OCI-LY7 (cell line): ENCODE measurements at regions not wholly inside any gene's neighbourhood (a gene's known extent, or its start where the extent isn't known, plus 50 kb on each side); places are given as distances from the start of the nearest gene placed in this dataset.

Experiments used
- BruUV-seq: library from RNA; stranded (reverse); fragments of 400-500 nt; replicated peaks from 2 replicates; lab custom pipeline; 2021; lab: Mats Ljungman, UMichigan
- CTCF ChIA-PET: fragments of 300-600 bp; sonication (Branson Sonifier 250); formaldehyde crosslinking; loops from one replicate; lab custom pipeline; 2022; ENCODE audit warnings: antibody characterized with exemption; ENCODE audit not compliant: unreplicated experiment; lab: Charles Lee
- POLR2A ChIA-PET: fragments of 300-600 bp; sonication (Branson Sonifier 250); formaldehyde crosslinking; loops from one replicate; lab custom pipeline; 2022; ENCODE audit warnings: antibody characterized with exemption; lab: Charles Lee
- DNase-seq: peaks from one replicate; pipeline ENCODE4 v3.0.0-alpha.2; 2015; ENCODE audit warnings: low spot score
- H2AFZ ChIP-seq: fragments of 200-600 bp; sonication (generic), shearing (Covaris generic); 2 replicates; pipeline ENCODE4 v1.6.1; 2014; ENCODE audit warnings: mild to moderate bottlenecking, antibody characterized with exemption, low read length, moderate library complexity
- H3K27ac ChIP-seq: fragments of 200-600 bp; sonication (generic); 2 replicates; pipeline ENCODE4 v1.5.1; 2014; ENCODE audit warnings: mixed run types, low read depth, mild to moderate bottlenecking, moderate library complexity, low read length, inconsistent platforms; ENCODE audit not compliant: poor library complexity, severe bottlenecking
- H3K36me3 ChIP-seq: fragments of 200-600 bp; sonication (generic); 2 replicates; pipeline ENCODE4 v1.6.1; 2014; ENCODE audit warnings: mild to moderate bottlenecking, antibody characterized with exemption, low read length, moderate library complexity, mixed read lengths; ENCODE audit not compliant: insufficient read depth
- H3K4me1 ChIP-seq: fragments of 200-600 bp; sonication (generic); 2 replicates; pipeline ENCODE4 v1.5.1; 2014; ENCODE audit warnings: mild to moderate bottlenecking, low read length; ENCODE audit not compliant: insufficient read depth, poor library complexity, severe bottlenecking
- H3K4me2 ChIP-seq: fragments of 200-600 bp; sonication (generic); 2 replicates; pipeline ENCODE4 v1.6.1; 2014; ENCODE audit warnings: mild to moderate bottlenecking, low read length
- H3K4me3 ChIP-seq: fragments of 200-600 bp; sonication (generic); 2 replicates; pipeline ENCODE4 v1.5.1; 2014; ENCODE audit warnings: mild to moderate bottlenecking, low read depth, low read length; ENCODE audit not compliant: poor library complexity, severe bottlenecking
- H3K79me2 ChIP-seq: fragments of 200-600 bp; sonication (generic); 2 replicates; pipeline ENCODE4 v1.6.1; 2016; ENCODE audit warnings: low read depth, mild to moderate bottlenecking, low read length, moderate library complexity, mixed read lengths; ENCODE audit not compliant: insufficient read depth
- H3K9me2 ChIP-seq: fragments of 200-600 bp; sonication (generic); 2 replicates; pipeline ENCODE4 v1.6.1; 2016; ENCODE audit warnings: mild to moderate bottlenecking, low read length, mixed read lengths; ENCODE audit not compliant: insufficient read depth
- H3K9me3 ChIP-seq: fragments of 200-600 bp; sonication (generic); 2 replicates; pipeline ENCODE4 v1.6.1; 2014; ENCODE audit warnings: mild to moderate bottlenecking, mixed run types, low read length, mixed read lengths
- H4K20me1 ChIP-seq: fragments of 200-600 bp; sonication (generic); 2 replicates; pipeline ENCODE4 v1.6.1; 2014; ENCODE audit warnings: mild to moderate bottlenecking, antibody characterized with exemption, low read length, moderate library complexity, mixed read lengths; ENCODE audit not compliant: insufficient read depth
- EZH2phosphoT487 ChIP-seq: fragments of 200-600 bp; sonication (generic); IDR thresholded peaks from 2 replicates; pipeline ENCODE4 v1.6.1; 2018; ENCODE audit warnings: low read depth, borderline replicate concordance, mild to moderate bottlenecking, mixed run types, antibody characterized with exemption, low read length, moderate library complexity, mixed read lengths
- intact Hi-C: fragments of 100-400 bp; cut with micrococcal nuclease; formaldehyde crosslinking; loops from one replicate; pipeline ENCODE4 v1.10.0; 2022; ENCODE audit not compliant: unreplicated experiment
- TF ChIP-seq, protein P1 (sequence below): fragments of 200-600 bp; sonication (generic); conservative IDR thresholded peaks from 2 replicates; pipeline ENCODE4 v1.5.1; 2014; ENCODE audit warnings: mild to moderate bottlenecking, antibody characterized with exemption, low read length, moderate library complexity, mixed read lengths

DNA sequence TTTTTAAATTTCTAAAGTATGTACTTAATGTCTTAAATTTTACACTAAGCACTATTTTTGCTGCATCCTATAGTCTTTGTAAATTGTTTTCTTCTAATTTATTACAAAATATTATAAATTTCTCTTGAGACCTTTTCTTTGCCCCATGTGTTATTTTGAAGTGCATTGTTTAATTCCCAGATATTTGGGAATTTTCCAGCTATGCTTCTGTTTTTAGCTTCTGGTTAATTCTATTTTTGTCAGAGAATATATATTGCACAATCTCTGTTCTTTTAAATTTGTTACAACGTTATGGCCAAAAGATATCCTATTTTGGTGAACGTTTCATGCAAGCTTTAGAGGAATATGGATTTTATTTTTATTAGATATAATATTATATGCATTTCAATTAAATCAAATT lies 917.4 kb upstream of the MIR17HG start:
- H2AFZ ChIP-seq = no peak overlapping the region
- intact Hi-C loops = no loop called here
- POLR2A ChIA-PET = interaction anchor here (0.6 to 0.9 kb wide), 4 partner anchors 23 to 585 kb away, joined by 3 to 5 read pairs (median 3); no protein-coding TSS in a partner anchor

DNA sequence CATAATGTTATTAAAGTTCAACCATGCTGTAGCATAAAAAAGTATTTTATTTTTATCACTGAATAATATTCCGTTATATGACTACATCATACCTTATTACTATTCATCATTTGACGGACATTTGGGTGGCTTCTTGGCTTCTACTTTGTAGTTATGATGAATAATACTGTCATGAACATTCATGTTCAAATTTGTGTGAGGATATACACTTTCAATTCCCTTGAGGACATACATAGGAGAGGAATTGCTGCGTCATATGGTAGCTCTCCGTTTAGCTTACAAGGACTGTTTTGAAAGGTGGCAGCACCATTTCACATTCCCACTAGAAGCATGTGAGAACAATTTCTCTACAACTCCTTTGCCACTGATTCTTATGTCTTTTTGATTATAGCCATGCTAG lies 910.8 kb upstream of the MIR17HG start:
- H4K20me1 ChIP-seq = no peaks in the 10 kb centered on the region
- DNase-seq = no peak
- intact Hi-C loops = no loop called here
- ChIA-PET CTCF (no interaction called here), POLR2A (interaction anchor here (0.8 kb wide), 1 partner anchor 84 kb away, joined by 3 read pairs; no protein-coding TSS in a partner anchor)
- no peaks in the 10 kb centered on the region for H3K9me3 ChIP-seq
- TF ChIP-seq EZH2phosphoT487 = no peak
- TF ChIP-seq, protein P1, sequence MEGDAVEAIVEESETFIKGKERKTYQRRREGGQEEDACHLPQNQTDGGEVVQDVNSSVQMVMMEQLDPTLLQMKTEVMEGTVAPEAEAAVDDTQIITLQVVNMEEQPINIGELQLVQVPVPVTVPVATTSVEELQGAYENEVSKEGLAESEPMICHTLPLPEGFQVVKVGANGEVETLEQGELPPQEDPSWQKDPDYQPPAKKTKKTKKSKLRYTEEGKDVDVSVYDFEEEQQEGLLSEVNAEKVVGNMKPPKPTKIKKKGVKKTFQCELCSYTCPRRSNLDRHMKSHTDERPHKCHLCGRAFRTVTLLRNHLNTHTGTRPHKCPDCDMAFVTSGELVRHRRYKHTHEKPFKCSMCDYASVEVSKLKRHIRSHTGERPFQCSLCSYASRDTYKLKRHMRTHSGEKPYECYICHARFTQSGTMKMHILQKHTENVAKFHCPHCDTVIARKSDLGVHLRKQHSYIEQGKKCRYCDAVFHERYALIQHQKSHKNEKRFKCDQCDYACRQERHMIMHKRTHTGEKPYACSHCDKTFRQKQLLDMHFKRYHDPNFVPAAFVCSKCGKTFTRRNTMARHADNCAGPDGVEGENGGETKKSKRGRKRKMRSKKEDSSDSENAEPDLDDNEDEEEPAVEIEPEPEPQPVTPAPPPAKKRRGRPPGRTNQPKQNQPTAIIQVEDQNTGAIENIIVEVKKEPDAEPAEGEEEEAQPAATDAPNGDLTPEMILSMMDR = no peak
- no peak overlapping the region for H3K27ac ChIP-seq
- H3K9me2 ChIP-seq = no peaks in the 10 kb centered on the region
- no peak overlapping the region for H3K4me3 ChIP-seq
- no peak overlapping the region for H2AFZ ChIP-seq
- BruUV-seq = no TSS peak
- no peaks in the 10 kb centered on the region for H3K79me2 ChIP-seq
- no peaks in the 10 kb centered on the region for H3K4me1 ChIP-seq
- no peaks in the 10 kb centered on the region for H3K36me3 ChIP-seq
- no peak overlapping the region for H3K4me2 ChIP-seq

More for the DNA sequence above, 917.4 kb upstream of the MIR17HG start:
- Histone ChIP-seq H3K9me3 (no peaks in the 10 kb centered on the region), H3K4me2 (no peak overlapping the region), H3K4me3 (no peak overlapping the region), H3K36me3 (no peaks in the 10 kb centered on the region), H3K27ac (no peak overlapping the region), H4K20me1 (no peaks in the 10 kb centered on the region), H3K9me2 (no peaks in the 10 kb centered on the region), H3K79me2 (no peaks in the 10 kb centered on the region; the same call in 1 of the 2 replicates), H3K4me1 (no peaks in the 10 kb centered on the region)
- DNase-seq = no peak
- CTCF ChIA-PET = no interaction called here
- BruUV-seq = no TSS peak
- TF ChIP-seq EZH2phosphoT487 = no peak
- TF ChIP-seq, protein P1 = no peak

DNA sequence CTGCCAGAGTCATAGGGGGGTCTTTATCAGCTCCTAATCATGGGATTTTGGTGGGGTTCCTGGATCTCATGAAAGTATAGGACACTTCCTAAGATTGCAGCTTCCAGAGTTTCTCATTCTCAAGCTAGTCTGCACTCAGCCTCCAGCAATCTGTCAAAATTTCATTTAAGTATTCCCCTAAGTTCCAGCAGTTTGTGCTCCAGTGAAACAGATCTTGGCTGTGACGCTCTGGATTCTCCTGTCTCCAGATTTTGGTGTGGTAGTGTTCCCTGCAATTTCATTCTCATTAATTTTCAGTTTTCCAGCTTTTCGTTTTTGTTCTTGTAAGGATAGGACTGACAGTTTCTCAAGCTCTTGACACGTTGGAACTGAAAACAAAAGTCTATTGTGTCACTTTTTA lies 908.9 kb upstream of the MIR17HG start:
- H3K4me2 ChIP-seq = no peak overlapping the region
- no peaks in the 10 kb centered on the region for H4K20me1 ChIP-seq
- no peak overlapping the region for H3K27ac ChIP-seq
- H3K79me2 ChIP-seq = no peaks in the 10 kb centered on the region
- no peaks in the 10 kb centered on the region for H3K9me2 ChIP-seq
- intact Hi-C loops = no loop called here
- ChIA-PET POLR2A (interaction anchor here (0.6 to 1.8 kb wide), 3 partner anchors 10 to 1269 kb away, joined by 3 to 4 read pairs (median 4); no protein-coding TSS in a partner anchor), CTCF (no interaction called here)
- TF ChIP-seq, protein P1 = no peak
- no peak for TF ChIP-seq EZH2phosphoT487
- H3K4me1 ChIP-seq = no peaks in the 10 kb centered on the region
- H2AFZ ChIP-seq = no peak overlapping the region
- no peaks in the 10 kb centered on the region for H3K36me3 ChIP-seq
- no TSS peak for BruUV-seq
- no peak for DNase-seq
- H3K4me3 ChIP-seq = no peak overlapping the region
- H3K9me3 ChIP-seq = no peaks in the 10 kb centered on the region
